Skin epidermis (tissue), 12 donors: ENCODE measurements at regions not wholly inside any gene's neighbourhood (a gene's known extent, or its start where the extent isn't known, plus 50 kb on each side); places are given as distances from the start of the nearest gene placed in this dataset.
"Not testable (repeated sequence)": the region's sequence is repeated elsewhere in the genome, so short reads cannot be mapped to it uniquely, and the experiment has no call there.

Experiments used
- H3K27ac ChIP-seq, 21 experiments: fragments of 200-600 bp; sonication (generic) in 11 of 21; one replicate each; pipeline ENCODE4 v1.5.0; 2020; ENCODE audit warnings: mild to moderate bottlenecking in 3 of 21, inconsistent platforms in 2 of 21, moderate library complexity in 2 of 21
- H3K4me3 ChIP-seq, 7 experiments: fragments of 200-600 bp; sonication (generic) in 2 of 7; one replicate each; pipeline ENCODE4 v1.5.0; 2020; ENCODE audit warnings: inconsistent platforms in 2 of 7, mild to moderate bottlenecking in 2 of 7, moderate library complexity in 1 of 7

- no peak overlapping the region for H3K27ac ChIP-seq
- H3K4me3 ChIP-seq, result no peak overlapping the region
Observed at GRCh38 chr3:187484547-187485295, 116.5 kb downstream of the RTP4 start.

DNA sequence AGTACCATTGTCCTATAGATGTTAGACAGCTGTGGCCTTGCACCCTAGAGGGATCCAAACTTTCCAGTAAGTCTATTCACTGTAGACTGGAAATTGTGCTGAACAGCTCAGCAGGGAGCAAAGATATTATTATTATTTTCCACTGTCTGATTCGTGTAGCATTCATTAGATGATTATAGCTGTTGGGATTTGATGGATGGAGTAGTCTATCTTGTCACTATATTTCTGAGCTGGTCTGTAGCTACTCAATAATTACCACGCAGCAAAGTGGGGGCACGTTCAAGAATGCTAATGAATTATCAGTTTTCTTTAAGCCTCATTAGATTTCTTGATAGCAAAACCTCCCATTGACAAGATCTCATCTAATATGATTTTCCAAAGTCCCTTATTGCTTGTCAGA is 113.2 kb downstream of the RTP4 start:
- no peak overlapping the region for H3K27ac ChIP-seq
- H3K4me3 ChIP-seq, result no peak overlapping the region

DNA sequence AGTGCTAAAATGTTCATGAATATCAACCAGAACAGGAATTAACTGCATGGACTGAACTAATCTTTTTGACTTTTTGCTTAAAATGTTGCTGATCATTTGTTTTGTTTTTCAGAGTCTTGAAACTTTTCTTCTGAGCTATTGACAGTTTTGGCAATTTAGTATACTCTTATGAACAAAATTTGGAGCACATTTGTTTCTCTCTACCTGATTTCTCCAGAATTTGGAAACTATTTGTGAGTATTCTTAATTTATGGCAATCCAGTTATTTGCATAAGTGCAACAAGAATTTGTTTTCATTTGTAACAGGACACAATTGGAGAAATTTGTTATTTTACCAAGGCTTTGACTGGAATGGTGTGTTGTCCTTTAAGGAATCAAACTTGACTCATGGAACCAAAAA is 107.4 kb downstream of the RTP4 start:
- H3K4me3 ChIP-seq, H3K27ac ChIP-seq: not testable (repeated sequence)

DNA sequence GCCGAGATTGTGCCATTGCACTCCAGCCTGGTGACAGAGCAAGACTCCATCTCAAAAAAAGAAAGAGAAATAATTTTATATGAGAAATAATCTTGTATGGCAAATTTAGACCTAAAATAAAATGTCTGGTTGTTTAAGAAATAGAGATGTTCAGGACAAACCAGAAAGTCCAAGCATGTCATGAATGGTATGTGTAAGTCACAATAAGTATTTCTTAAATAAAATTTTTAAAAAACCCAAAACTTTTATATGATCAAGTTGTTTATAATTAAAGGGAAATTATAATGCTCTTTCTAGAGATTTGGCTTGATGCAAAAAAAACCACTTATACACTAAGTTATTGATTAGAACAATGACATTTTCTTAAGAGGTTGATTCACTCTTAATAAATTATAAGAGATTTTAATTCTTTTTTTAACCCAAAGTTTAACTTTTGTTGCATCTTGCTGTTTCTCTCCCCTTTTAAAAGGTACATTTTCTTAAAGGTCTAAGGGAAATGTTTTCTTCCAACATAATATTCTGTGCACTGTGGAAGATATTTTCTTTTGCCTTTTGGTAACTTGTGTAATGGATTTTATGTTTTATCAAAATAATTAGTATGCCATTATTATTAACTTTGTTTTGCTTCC is 105.7 kb downstream of the RTP4 start:
- Histone ChIP-seq H3K4me3 (no peak overlapping the region), H3K27ac (no peak overlapping the region)

GRCh38 chr3:187466306-187466705 is 98.1 kb downstream of the RTP4 start:
- H3K4me3 ChIP-seq, H3K27ac ChIP-seq: not testable (repeated sequence)

GRCh38 chr3:187465503-187465902 is 97.3 kb downstream of the RTP4 start:
- Histone ChIP-seq H3K4me3 (no peak overlapping the region), H3K27ac (no peak overlapping the region)

- H3K4me3 ChIP-seq, result no peak overlapping the region
- no peak overlapping the region for H3K27ac ChIP-seq
Observed at GRCh38 chr3:187464682-187465081, 96.5 kb downstream of the RTP4 start.

- H3K27ac ChIP-seq, result no peak overlapping the region
- no peak overlapping the region for H3K4me3 ChIP-seq
Observed at GRCh38 chr3:187458921-187459320, 90.7 kb downstream of the RTP4 start.

- Histone ChIP-seq H3K4me3 (no peak overlapping the region), H3K27ac (no peak overlapping the region)
Observed at GRCh38 chr3:187458383-187458782, 90.2 kb downstream of the RTP4 start.

DNA sequence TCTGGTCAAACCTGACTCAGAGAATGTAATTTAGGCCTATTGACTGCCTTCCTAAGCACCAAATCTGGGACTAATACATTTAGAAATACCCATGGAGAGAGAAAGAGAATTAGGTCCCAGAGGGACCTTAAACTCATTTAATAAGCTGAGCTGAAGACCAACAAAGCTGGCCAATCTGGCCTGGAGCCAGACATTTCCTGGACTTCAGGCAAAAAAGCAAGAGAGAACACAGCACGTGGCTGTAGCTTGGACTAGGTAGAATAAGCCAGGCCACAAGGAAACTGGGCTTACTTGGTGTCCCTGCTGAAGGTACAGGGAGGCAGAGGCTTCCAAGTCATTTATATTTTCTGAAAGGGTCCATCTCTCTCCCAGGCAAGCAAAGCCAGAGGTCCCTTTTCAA is 88.1 kb downstream of the RTP4 start:
- Histone ChIP-seq H3K4me3 (no peak overlapping the region), H3K27ac (no peak overlapping the region)

GRCh38 chr3:187454085-187454815 is 86.1 kb downstream of the RTP4 start:
- H3K27ac ChIP-seq, result no peak overlapping the region

GRCh38 chr3:187450431-187451190 is 82.4 kb downstream of the RTP4 start:
- no peak overlapping the region for H3K27ac ChIP-seq
- H3K4me3 ChIP-seq, result no peak overlapping the region

More at GRCh38 chr3:187454085-187454815, 86.1 kb downstream of the RTP4 start:
- no peak overlapping the region for H3K4me3 ChIP-seq

- Histone ChIP-seq H3K4me3 (no peak overlapping the region), H3K27ac (no peak overlapping the region)
Observed at GRCh38 chr3:187448674-187449073, 80.5 kb downstream of the RTP4 start.

GRCh38 chr3:187447737-187448136 is 79.6 kb downstream of the RTP4 start:
- Histone ChIP-seq H3K4me3 (no peak overlapping the region), H3K27ac (no peak overlapping the region)

DNA sequence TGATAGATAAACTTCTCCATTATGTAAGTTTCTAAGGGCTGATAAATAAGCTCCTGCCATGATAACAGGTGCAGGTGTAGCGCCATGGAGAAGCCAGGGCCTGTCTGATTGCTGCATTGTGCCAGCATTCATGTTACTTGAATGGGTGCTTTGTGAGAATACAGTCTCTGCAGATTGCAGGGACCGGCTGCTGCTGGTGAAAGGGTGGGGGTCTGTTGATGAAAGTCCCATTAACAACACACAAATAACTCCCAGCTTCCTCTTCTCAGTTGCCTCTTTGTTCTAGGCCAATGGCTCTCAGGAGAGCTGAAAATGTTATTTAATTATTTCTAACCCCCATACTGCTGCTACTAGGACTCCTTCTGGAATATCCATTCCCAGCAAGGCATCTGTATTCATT is 77.2 kb downstream of the RTP4 start:
- Histone ChIP-seq H3K27ac (no peak overlapping the region), H3K4me3 (no peak overlapping the region)

DNA sequence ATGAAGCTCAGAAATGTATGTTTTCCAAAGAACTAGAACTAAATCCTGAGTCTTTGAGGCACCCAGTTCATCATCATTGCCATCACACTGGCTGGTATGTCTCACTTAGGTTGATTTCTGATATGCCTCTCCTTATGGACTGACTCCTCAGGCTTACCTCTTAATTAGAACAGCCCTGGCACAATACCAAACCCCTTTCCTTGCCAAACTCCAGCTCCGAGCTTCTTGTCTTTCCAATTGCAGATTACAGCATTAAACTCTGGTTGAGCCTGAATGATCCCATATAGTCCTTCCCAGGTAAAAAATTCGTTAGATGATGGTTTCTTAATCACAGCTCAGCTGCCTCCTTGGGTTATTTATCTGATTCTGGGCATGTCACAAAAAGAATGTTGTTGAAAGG is 66.3 kb downstream of the RTP4 start:
- Histone ChIP-seq H3K27ac (no peak overlapping the region), H3K4me3 (no peak overlapping the region)

- no peak overlapping the region for H3K27ac ChIP-seq
Observed at GRCh38 chr3:187430576-187430975, 62.4 kb downstream of the RTP4 start.

More at GRCh38 chr3:187430576-187430975, 62.4 kb downstream of the RTP4 start:
- H3K4me3 ChIP-seq, result no peak overlapping the region
